ENCODE measurements at regions not wholly inside any gene's neighbourhood (a gene's known extent, or its start where the extent isn't known, plus 50 kb on each side); places are given as distances from the start of the nearest gene placed in this dataset.

DNA sequence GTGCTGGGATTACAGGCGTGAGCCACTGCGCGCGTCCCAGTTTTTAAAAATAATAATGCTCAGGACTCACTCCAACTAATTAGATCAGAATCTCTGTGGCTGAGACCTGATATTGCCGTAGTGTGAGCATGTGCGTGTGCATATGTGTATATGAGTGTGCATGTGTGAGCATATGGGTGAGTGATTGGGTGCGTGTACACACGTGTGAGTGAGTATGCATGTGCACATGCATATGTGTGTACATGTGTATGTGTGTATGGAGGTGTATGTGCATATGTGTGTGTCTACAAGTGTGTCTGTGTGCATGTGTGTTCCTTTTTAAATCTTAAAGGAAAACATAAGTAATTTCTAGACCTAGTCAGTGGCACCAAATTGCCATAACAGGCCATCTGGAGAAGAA lies 54.8 kb upstream of the CKS2 start:
- TF ChIP-seq, protein P1, sequence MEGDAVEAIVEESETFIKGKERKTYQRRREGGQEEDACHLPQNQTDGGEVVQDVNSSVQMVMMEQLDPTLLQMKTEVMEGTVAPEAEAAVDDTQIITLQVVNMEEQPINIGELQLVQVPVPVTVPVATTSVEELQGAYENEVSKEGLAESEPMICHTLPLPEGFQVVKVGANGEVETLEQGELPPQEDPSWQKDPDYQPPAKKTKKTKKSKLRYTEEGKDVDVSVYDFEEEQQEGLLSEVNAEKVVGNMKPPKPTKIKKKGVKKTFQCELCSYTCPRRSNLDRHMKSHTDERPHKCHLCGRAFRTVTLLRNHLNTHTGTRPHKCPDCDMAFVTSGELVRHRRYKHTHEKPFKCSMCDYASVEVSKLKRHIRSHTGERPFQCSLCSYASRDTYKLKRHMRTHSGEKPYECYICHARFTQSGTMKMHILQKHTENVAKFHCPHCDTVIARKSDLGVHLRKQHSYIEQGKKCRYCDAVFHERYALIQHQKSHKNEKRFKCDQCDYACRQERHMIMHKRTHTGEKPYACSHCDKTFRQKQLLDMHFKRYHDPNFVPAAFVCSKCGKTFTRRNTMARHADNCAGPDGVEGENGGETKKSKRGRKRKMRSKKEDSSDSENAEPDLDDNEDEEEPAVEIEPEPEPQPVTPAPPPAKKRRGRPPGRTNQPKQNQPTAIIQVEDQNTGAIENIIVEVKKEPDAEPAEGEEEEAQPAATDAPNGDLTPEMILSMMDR (conservative IDR thresholded peaks at IDR 0.05 in 1 of 2, IDR thresholded peaks at IDR 0.05 in 1 of 2; ENCODE audit: low read depth in 1 of 2, low read length in 2 of 2): no peak
- no peak for TF ChIP-seq EZH2 (IDR thresholded peaks at IDR 0.05; ENCODE audit: low read length, missing control alignments)
